ENCODE measurements at regions not wholly inside any gene's neighbourhood (a gene's known extent, or its start where the extent isn't known, plus 50 kb on each side); places are given as distances from the start of the nearest gene placed in this dataset.

GRCh38 chr2:45166229-45166890, 157.1 kb upstream of the SIX2 start:
- TF ChIP-seq CTCF (IDR thresholded peaks at IDR 0.05; ENCODE audit: partially characterized antibody, unreplicated experiment) = no peak
- Mint-ChIP-seq H3K4me3 (ENCODE audit: unreplicated experiment) (no peak overlapping the region), H3K9me3 (ENCODE audit: unreplicated experiment) (no peaks in the 10 kb centered on the region), H3K27me3 (ENCODE audit: unreplicated experiment) (peaks cover 13% of the 10 kb centered on the region), H3K36me3 (ENCODE audit: unreplicated experiment) (no peaks in the 10 kb centered on the region), H3K27ac (ENCODE audit: unreplicated experiment) (no peak overlapping the region), H3K4me1 (ENCODE audit: low read depth, unreplicated experiment) (peaks cover 3% of the 10 kb centered on the region)
- no peak for DNase-seq

DNA sequence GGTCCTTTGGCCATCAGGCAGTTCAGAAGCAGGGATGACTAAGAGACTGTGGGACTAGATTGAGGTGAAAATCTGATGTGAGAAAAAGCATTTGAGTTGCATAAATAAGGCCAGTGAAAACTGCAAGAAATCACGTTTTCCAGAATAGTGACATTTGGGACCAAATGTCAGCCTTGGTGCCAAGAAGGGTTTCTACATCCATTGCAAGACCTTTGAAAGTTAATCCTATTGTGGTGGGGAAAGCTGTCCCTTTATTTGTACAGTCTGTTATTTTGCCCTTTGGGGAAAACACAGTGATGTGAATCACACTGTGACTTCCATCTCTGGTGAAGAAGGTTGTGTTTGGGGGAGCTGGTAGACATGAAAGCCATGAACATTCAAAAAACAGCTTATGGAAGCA, 153.5 kb upstream of the SIX2 start:
- Mint-ChIP-seq H3K36me3 (ENCODE audit: unreplicated experiment) (no peaks in the 10 kb centered on the region), H3K27me3 (ENCODE audit: unreplicated experiment) (no peaks in the 10 kb centered on the region), H3K4me3 (ENCODE audit: unreplicated experiment) (no peak overlapping the region), H3K9me3 (ENCODE audit: unreplicated experiment) (no peaks in the 10 kb centered on the region), H3K27ac (ENCODE audit: unreplicated experiment) (no peak overlapping the region), H3K4me1 (ENCODE audit: low read depth, unreplicated experiment) (no peaks in the 10 kb centered on the region)
- TF ChIP-seq CTCF (IDR thresholded peaks at IDR 0.05; ENCODE audit: partially characterized antibody, unreplicated experiment) = no peak
- DNase-seq = no peak

- Mint-ChIP-seq H3K9me3 (ENCODE audit: unreplicated experiment) (no peaks in the 10 kb centered on the region), H3K36me3 (ENCODE audit: unreplicated experiment) (peaks cover 10% of the 10 kb centered on the region), H3K4me1 (ENCODE audit: low read depth, unreplicated experiment) (peaks cover 5% of the 10 kb centered on the region), H3K27ac (ENCODE audit: unreplicated experiment) (no peak overlapping the region), H3K27me3 (ENCODE audit: unreplicated experiment) (peaks cover 2% of the 10 kb centered on the region), H3K4me3 (ENCODE audit: unreplicated experiment) (no peak overlapping the region)
- TF ChIP-seq CTCF (IDR thresholded peaks at IDR 0.05; ENCODE audit: partially characterized antibody, unreplicated experiment) = no peak
- DNase-seq = no peak
These were observed 147.4 kb upstream of the SIX2 start for GRCh38 chr2:45156605-45157004.

DNA sequence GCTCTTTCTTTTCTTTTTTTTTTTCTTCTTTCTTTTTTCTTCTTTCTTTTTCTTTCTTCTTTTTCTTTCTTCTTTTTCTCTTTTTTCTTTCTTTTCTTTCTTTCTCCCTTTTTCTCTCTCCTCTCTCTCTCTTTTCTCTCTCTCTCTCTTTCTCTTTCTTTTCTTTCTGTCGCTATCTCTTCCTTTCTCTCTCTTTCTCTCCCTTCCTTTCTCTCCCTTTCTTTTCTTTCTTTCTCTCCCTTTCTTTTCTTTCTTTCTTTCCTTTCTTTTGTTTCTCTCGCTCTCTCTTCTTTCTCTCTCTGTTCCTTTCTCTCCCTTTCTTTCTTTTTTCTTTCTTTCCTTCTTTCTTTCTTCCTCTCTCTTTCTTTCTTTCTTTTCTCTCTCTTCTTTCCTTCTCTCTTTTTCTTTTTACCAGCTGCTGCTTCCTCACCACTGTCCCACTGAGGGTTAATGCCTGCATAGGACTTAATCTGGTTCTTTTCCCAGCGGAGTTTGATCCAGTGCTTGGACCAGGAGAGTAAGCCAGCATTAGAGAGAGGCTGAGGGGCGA, 145.4 kb upstream of the SIX2 start:
- H3K4me1 Mint-ChIP-seq (ENCODE audit: low read depth, unreplicated experiment) = peaks cover 5% of the 10 kb centered on the region
- no peak for DNase-seq
- no peak overlapping the region for H3K27ac Mint-ChIP-seq (ENCODE audit: unreplicated experiment)
- H3K36me3 Mint-ChIP-seq (ENCODE audit: unreplicated experiment) = peaks cover 10% of the 10 kb centered on the region
- no peak overlapping the region for H3K4me3 Mint-ChIP-seq (ENCODE audit: unreplicated experiment)
- peaks cover 2% of the 10 kb centered on the region for H3K27me3 Mint-ChIP-seq (ENCODE audit: unreplicated experiment)
- H3K9me3 Mint-ChIP-seq (ENCODE audit: unreplicated experiment) = no peaks in the 10 kb centered on the region
- TF ChIP-seq CTCF (IDR thresholded peaks at IDR 0.05; ENCODE audit: partially characterized antibody, unreplicated experiment) = no peak

DNA sequence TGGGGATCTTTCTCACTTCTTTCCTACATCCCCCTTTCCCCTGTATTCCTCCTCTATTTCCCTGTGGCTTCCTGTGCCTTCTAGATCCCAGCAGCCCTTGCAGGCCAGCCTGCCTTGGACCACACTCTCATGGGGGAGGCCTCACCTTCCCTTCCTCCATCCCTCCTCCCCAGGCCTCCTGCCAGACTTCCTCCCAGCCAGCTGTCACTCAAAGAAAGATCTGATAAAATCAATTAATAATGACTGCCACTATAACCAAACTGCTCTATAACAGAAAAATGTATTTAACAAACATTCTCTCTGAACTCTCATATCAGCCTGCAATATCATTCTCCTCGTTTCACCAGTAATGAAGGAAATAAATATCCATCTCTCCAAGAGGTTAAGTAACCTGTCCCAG, 144.9 kb upstream of the SIX2 start:
- H3K4me1 Mint-ChIP-seq (ENCODE audit: low read depth, unreplicated experiment) = peaks cover 5% of the 10 kb centered on the region
- peaks cover 10% of the 10 kb centered on the region for H3K36me3 Mint-ChIP-seq (ENCODE audit: unreplicated experiment)
- no peak for DNase-seq
- peaks cover 2% of the 10 kb centered on the region for H3K27me3 Mint-ChIP-seq (ENCODE audit: unreplicated experiment)
- no peak for TF ChIP-seq CTCF (IDR thresholded peaks at IDR 0.05; ENCODE audit: partially characterized antibody, unreplicated experiment)
- no peak overlapping the region for H3K4me3 Mint-ChIP-seq (ENCODE audit: unreplicated experiment)
- H3K27ac Mint-ChIP-seq (ENCODE audit: unreplicated experiment) = no peak overlapping the region
- H3K9me3 Mint-ChIP-seq (ENCODE audit: unreplicated experiment) = no peaks in the 10 kb centered on the region
